ENCODE measurements at regions not wholly inside any gene's neighbourhood (a gene's known extent, or its start where the extent isn't known, plus 50 kb on each side); places are given as distances from the start of the nearest gene placed in this dataset.

DNA sequence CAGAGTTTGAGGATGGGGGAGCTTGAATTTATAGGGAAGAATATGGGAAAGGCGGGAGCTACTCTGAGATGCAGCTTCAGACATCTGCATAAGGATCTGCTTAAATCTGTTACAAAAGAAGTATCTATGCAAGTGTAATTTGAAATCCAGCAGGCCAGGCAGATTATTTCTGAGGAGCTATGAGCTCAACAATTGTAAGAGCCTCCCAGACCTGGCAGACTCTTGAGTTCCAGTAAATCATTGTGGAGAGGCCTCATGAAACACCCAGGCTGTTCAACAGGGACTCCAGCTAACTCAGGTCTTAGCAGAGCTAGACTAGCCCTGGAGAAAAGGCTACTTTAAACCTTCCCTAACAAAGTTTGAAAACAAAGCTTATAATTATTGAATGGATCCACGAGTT lies 647.5 kb upstream of the CHRM3 start:
- Histone ChIP-seq H3K9ac (ENCODE audit: extremely low read depth, insufficient read length, low read length) (no peak overlapping the region), H3K56ac (ENCODE audit: insufficient read length, low read depth, low read length) (no peak overlapping the region), H2BK15ac (ENCODE audit: low read depth, low read length) (no peak overlapping the region), H2BK5ac (ENCODE audit: insufficient read length, low read length) (no peak overlapping the region), H3K27ac (ENCODE audit: insufficient read length, low read depth, low read length) (no peak overlapping the region), H4K8ac (replicated peaks; ENCODE audit: insufficient read length, low read depth, low read length) (no peak overlapping the region), H2AK5ac (ENCODE audit: insufficient read length, low read length) (no peak overlapping the region), H3T11ph (ENCODE audit: low read length) (no peak overlapping the region), H3K14ac (ENCODE audit: insufficient read depth, low read length) (no peak overlapping the region), H3K9me3 (ENCODE audit: control insufficient read depth, low read depth, low read length) (no peaks in the 10 kb centered on the region), H3K18ac (ENCODE audit: insufficient read length, low read depth, low read length) (no peak overlapping the region), H2BK120ac (ENCODE audit: low read depth, low read length, poor library complexity, severe bottlenecking) (no peak overlapping the region), H3K4ac (ENCODE audit: low read depth, low read length) (no peak overlapping the region), H4K20me1 (ENCODE audit: control insufficient read depth, insufficient read depth, insufficient read length) (no peaks in the 10 kb centered on the region), H4K5ac (ENCODE audit: insufficient read length, low read depth, low read length) (no peak overlapping the region), H2AFZ (ENCODE audit: low read length) (no peak overlapping the region), H2BK12ac (ENCODE audit: insufficient read length, low read depth, low read length) (no peak overlapping the region), H3K79me1 (ENCODE audit: insufficient read depth, low read depth, low read length, poor library complexity, severe bottlenecking) (no peaks in the 10 kb centered on the region), H3K79me2 (ENCODE audit: insufficient read depth, low read length) (no peaks in the 10 kb centered on the region), H4K91ac (ENCODE audit: insufficient read length, low read depth, low read length) (no peak overlapping the region), H3K4me2 (ENCODE audit: insufficient read depth, insufficient read length, low read length) (no peak overlapping the region), H3K23me2 (ENCODE audit: insufficient read length, low read depth, low read length, poor library complexity, severe bottlenecking) (no peaks in the 10 kb centered on the region), H2BK20ac (ENCODE audit: low read depth, low read length, poor library complexity, severe bottlenecking) (no peak overlapping the region), H3K23ac (ENCODE audit: insufficient read length, low read depth, low read length) (no peak overlapping the region), H3K27me3 (ENCODE audit: insufficient read depth, low read length) (no peaks in the 10 kb centered on the region), H3K4me1 (ENCODE audit: insufficient read depth, low read length) (no peaks in the 10 kb centered on the region)
- Mint-ChIP-seq H3K4me3 (no peak overlapping the region), H3K9me3 (peaks cover 4 to 11% of the 10 kb centered on the region in 2 experiments; a peak in 3 of 5 replicates), H3K27me3 (ENCODE audit: low read depth) (no peaks in the 10 kb centered on the region), H3K36me3 (ENCODE audit: insufficient read depth in 1 of 3, low read depth in 3 of 3) (peaks cover 0 to 6% (median 1%) of the 10 kb centered on the region in 3 experiments; a peak in 2 of 7 replicates), H3K4me1 (no peaks in the 10 kb centered on the region; a peak in 1 of 4 replicates), H3K27ac (no peak overlapping the region)
- no CpG with 5 or more reads among the region's 2 CpGs for WGBS (ENCODE audit: extremely low coverage, insufficient read length, low lambda C conversion rate)
- DNase-seq = no peak
- no peak for TF ChIP-seq CTCF (conservative IDR thresholded peaks at IDR 0.05)
